Osteocyte (in vitro differentiated cells): ENCODE measurements at regions not wholly inside any gene's neighbourhood (a gene's known extent, or its start where the extent isn't known, plus 50 kb on each side); places are given as distances from the start of the nearest gene placed in this dataset.

ENCODE experiments used
- DNase-seq: peaks from one replicate; pipeline ENCODE4 v3.0.0; 2021; ENCODE audit warnings: mixed read lengths; ENCODE audit not compliant: unreplicated experiment; ENCODE audit errors: extremely low spot score
- H3K27ac Mint-ChIP-seq: one replicate; pipeline ENCODE4 v1.8.0; 2021; ENCODE audit warnings: mild to moderate bottlenecking, mixed read lengths; ENCODE audit not compliant: unreplicated experiment
- H3K27me3 Mint-ChIP-seq: one replicate; pipeline ENCODE4 v1.8.0; 2021; ENCODE audit warnings: mixed read lengths; ENCODE audit not compliant: unreplicated experiment
- H3K36me3 Mint-ChIP-seq: one replicate; pipeline ENCODE4 v1.8.0; 2021; ENCODE audit warnings: mixed read lengths; ENCODE audit not compliant: unreplicated experiment
- H3K4me1 Mint-ChIP-seq: one replicate; pipeline ENCODE4 v1.8.0; 2021; ENCODE audit warnings: mixed read lengths; ENCODE audit not compliant: unreplicated experiment
- H3K4me3 Mint-ChIP-seq: one replicate; pipeline ENCODE4 v1.8.0; 2021; ENCODE audit warnings: mild to moderate bottlenecking, moderate library complexity, mixed read lengths; ENCODE audit not compliant: unreplicated experiment
- H3K9me3 Mint-ChIP-seq: one replicate; pipeline ENCODE4 v1.8.0; 2021; ENCODE audit warnings: mixed read lengths; ENCODE audit not compliant: unreplicated experiment
- CTCF ChIP-seq: fragments of 200-600 bp; sonication (generic); IDR thresholded peaks from 2 replicates; pipeline ENCODE4 v1.5.0; 2021; ENCODE audit warnings: antibody characterized with exemption, mild to moderate bottlenecking, moderate library complexity

- H3K27me3 Mint-ChIP-seq = peaks cover 3% of the 10 kb centered on the region
- H3K27ac Mint-ChIP-seq = no peak overlapping the region
- H3K36me3 Mint-ChIP-seq = no peaks in the 10 kb centered on the region
- no peak for TF ChIP-seq CTCF
- H3K4me3 Mint-ChIP-seq = no peak overlapping the region
- no peak for DNase-seq
- H3K4me1 Mint-ChIP-seq = peaks cover 1% of the 10 kb centered on the region
- H3K9me3 Mint-ChIP-seq = no peaks in the 10 kb centered on the region
These were observed 53.5 kb upstream of the WASF3 start for GRCh38 chr13:26503826-26504594.
